PFSK-1 (cell line): ENCODE measurements at regions not wholly inside any gene's neighbourhood (a gene's known extent, or its start where the extent isn't known, plus 50 kb on each side); places are given as distances from the start of the nearest gene placed in this dataset.

Experiments used
- POLR2AphosphoS5 ChIP-seq: IDR thresholded peaks from 2 replicates; pipeline ENCODE4 v1.6.1; 2012; ENCODE audit warnings: low read depth, mild to moderate bottlenecking, control low read depth, low read length, moderate library complexity
- REST ChIP-seq, 2 experiments: IDR thresholded peaks; 2 replicates each; pipeline versions ENCODE4 v1.6.1 to v1.8.0; 2011 to 2012; ENCODE audit warnings: low read depth in 2 of 2, low read length in 2 of 2, control low read depth in 1 of 2, inconsistent platforms in 1 of 2, mild to moderate bottlenecking in 1 of 2, moderate library complexity in 1 of 2; ENCODE audit not compliant: insufficient read depth in 1 of 2
- SIN3A ChIP-seq: IDR thresholded peaks from 2 replicates; pipeline ENCODE4 v1.6.1; 2012; ENCODE audit warnings: mild to moderate bottlenecking, low read length, moderate library complexity, borderline replicate concordance; ENCODE audit not compliant: insufficient read depth
- TAF1 ChIP-seq: IDR thresholded peaks from 2 replicates; pipeline ENCODE4 v1.6.1; 2012; ENCODE audit warnings: low read length, control low read depth, borderline replicate concordance; ENCODE audit not compliant: insufficient read depth

GRCh38 chr12:58458102-58458501, 462.2 kb downstream of the LRIG3 start:
- TF ChIP-seq REST (IDR thresholded peaks at IDR 0.05; ENCODE audit: insufficient read depth in 1 of 2, low read depth in 2 of 2, low read length in 2 of 2) (no peak), POLR2AphosphoS5 (no peak), TAF1 (no peak), SIN3A (no peak)
